ENCODE measurements at regions not wholly inside any gene's neighbourhood (a gene's known extent, or its start where the extent isn't known, plus 50 kb on each side); places are given as distances from the start of the nearest gene placed in this dataset.
"Not testable (repeated sequence)": the region's sequence is repeated elsewhere in the genome, so short reads cannot be mapped to it uniquely, and the experiment has no call there.

- H4K91ac ChIP-seq (ENCODE audit: low read depth, low read length, poor library complexity); H3K14ac ChIP-seq (ENCODE audit: low read length); H3K23ac ChIP-seq (ENCODE audit: low read depth, low read length, poor library complexity); H3K9ac ChIP-seq (ENCODE audit: low read depth, low read length, poor library complexity); H3K4me1 ChIP-seq (ENCODE audit: control insufficient read depth in 2 of 2, insufficient read depth in 1 of 2, low read depth in 1 of 2, low read length in 2 of 2); H4K8ac ChIP-seq (ENCODE audit: low read depth, low read length); H2AFZ ChIP-seq (ENCODE audit: low read length); H3K4me2 ChIP-seq (ENCODE audit: insufficient read depth, low read length, poor library complexity, severe bottlenecking); H2AK5ac ChIP-seq (ENCODE audit: low read depth, low read length); H3K4me3 ChIP-seq (ENCODE audit: low read length in 2 of 2); H2BK120ac ChIP-seq (ENCODE audit: low read depth, low read length); H3K4ac ChIP-seq (ENCODE audit: low read length); H3K18ac ChIP-seq (ENCODE audit: low read length); H3K27me3 ChIP-seq (ENCODE audit: control insufficient read depth in 3 of 3, insufficient read depth in 3 of 3, low read depth in 1 of 3, low read length in 3 of 3); H2BK15ac ChIP-seq (ENCODE audit: low read length); H2BK12ac ChIP-seq (ENCODE audit: low read length); DNase-seq (ENCODE audit: low spot score); H3K79me1 ChIP-seq (ENCODE audit: low read depth, low read length); H2BK5ac ChIP-seq (ENCODE audit: low read length); H3K27ac ChIP-seq (replicated peaks; ENCODE audit: low read length); H3K36me3 ChIP-seq (replicated peaks in 1 of 2; ENCODE audit: control insufficient read depth in 2 of 2, insufficient read depth in 2 of 2, low read length in 2 of 2); H3K9me3 ChIP-seq (replicated peaks in 1 of 2; ENCODE audit: control insufficient read depth in 2 of 2, insufficient read depth in 1 of 2, low read depth in 1 of 2, low read length in 2 of 2): not testable (repeated sequence)
- WGBS, 2 donors (ENCODE audit: extremely low coverage in 2 of 2, insufficient read length in 2 of 2, insufficient replicate concordance in 1 of 2): no CpG with 5 or more reads among the region's 3 CpGs
Observed at GRCh38 chr6:21282360-21282759, 311.2 kb upstream of the SOX4 start.

- Histone ChIP-seq H3K4me2 (ENCODE audit: insufficient read depth, low read length, poor library complexity, severe bottlenecking) (no peak overlapping the region), H3K4me1 (ENCODE audit: control insufficient read depth in 2 of 2, insufficient read depth in 1 of 2, low read depth in 1 of 2, low read length in 2 of 2) (peaks cover 0 to 2% of the 10 kb centered on the region in 2 donors), H3K4ac (ENCODE audit: low read length) (no peak overlapping the region), H2BK120ac (ENCODE audit: low read depth, low read length) (no peak overlapping the region), H3K9ac (ENCODE audit: low read depth, low read length, poor library complexity) (no peak overlapping the region), H3K23ac (ENCODE audit: low read depth, low read length, poor library complexity) (no peak overlapping the region), H3K18ac (ENCODE audit: low read length) (no peak overlapping the region), H2BK5ac (ENCODE audit: low read length) (no peak overlapping the region), H3K27ac (replicated peaks; ENCODE audit: low read length) (no peak overlapping the region), H3K79me1 (ENCODE audit: low read depth, low read length) (no peaks in the 10 kb centered on the region), H4K8ac (ENCODE audit: low read depth, low read length) (no peak overlapping the region), H4K91ac (ENCODE audit: low read depth, low read length, poor library complexity) (no peak overlapping the region), H2AK5ac (ENCODE audit: low read depth, low read length) (no peak overlapping the region), H3K27me3 (ENCODE audit: control insufficient read depth in 3 of 3, insufficient read depth in 3 of 3, low read depth in 1 of 3, low read length in 3 of 3) (no peaks in the 10 kb centered on the region), H3K14ac (ENCODE audit: low read length) (no peak overlapping the region), H2AFZ (ENCODE audit: low read length) (peak overlapping the region; percentile 2), H2BK12ac (ENCODE audit: low read length) (no peak overlapping the region), H3K36me3 (replicated peaks in 1 of 2; ENCODE audit: control insufficient read depth in 2 of 2, insufficient read depth in 2 of 2, low read length in 2 of 2) (no peaks in the 10 kb centered on the region), H3K4me3 (ENCODE audit: low read length in 2 of 2) (no peak overlapping the region), H2BK15ac (ENCODE audit: low read length) (no peak overlapping the region), H3K9me3 (replicated peaks in 1 of 2; ENCODE audit: control insufficient read depth in 2 of 2, insufficient read depth in 1 of 2, low read depth in 1 of 2, low read length in 2 of 2) (peaks cover 1 to 5% of the 10 kb centered on the region in 2 donors)
- no peak for DNase-seq (ENCODE audit: low spot score)
- no CpG with 5 or more reads among the region's 3 CpGs for WGBS, 2 donors (ENCODE audit: extremely low coverage in 2 of 2, insufficient read length in 2 of 2, insufficient replicate concordance in 1 of 2)
Observed at GRCh38 chr6:21284166-21284565, 309.4 kb upstream of the SOX4 start.

- WGBS, 2 donors (ENCODE audit: extremely low coverage in 2 of 2, insufficient read length in 2 of 2, insufficient replicate concordance in 1 of 2): no CpG with 5 or more reads among the region's 7 CpGs
- Histone ChIP-seq H3K4ac (ENCODE audit: low read length) (no peak overlapping the region), H3K9ac (ENCODE audit: low read depth, low read length, poor library complexity) (no peak overlapping the region)
Observed at GRCh38 chr6:21284706-21285105, 308.8 kb upstream of the SOX4 start.

GRCh38 chr6:21294144-21294543 is 299.4 kb upstream of the SOX4 start:
- Histone ChIP-seq H3K27me3 (ENCODE audit: control insufficient read depth in 3 of 3, insufficient read depth in 3 of 3, low read depth in 1 of 3, low read length in 3 of 3) (no peaks in the 10 kb centered on the region), H3K4ac (ENCODE audit: low read length) (no peak overlapping the region), H3K23ac (ENCODE audit: low read depth, low read length, poor library complexity) (no peak overlapping the region), H4K91ac (ENCODE audit: low read depth, low read length, poor library complexity) (no peak overlapping the region), H3K9ac (ENCODE audit: low read depth, low read length, poor library complexity) (no peak overlapping the region), H3K36me3 (replicated peaks in 1 of 2; ENCODE audit: control insufficient read depth in 2 of 2, insufficient read depth in 2 of 2, low read length in 2 of 2) (no peaks in the 10 kb centered on the region), H3K4me1 (ENCODE audit: control insufficient read depth in 2 of 2, insufficient read depth in 1 of 2, low read depth in 1 of 2, low read length in 2 of 2) (peaks cover 0 to 2% of the 10 kb centered on the region in 2 donors), H3K14ac (ENCODE audit: low read length) (no peak overlapping the region), H3K27ac (replicated peaks; ENCODE audit: low read length) (no peak overlapping the region), H2BK5ac (ENCODE audit: low read length) (no peak overlapping the region), H2AK5ac (ENCODE audit: low read depth, low read length) (no peak overlapping the region), H3K4me2 (ENCODE audit: insufficient read depth, low read length, poor library complexity, severe bottlenecking) (no peak overlapping the region), H2BK12ac (ENCODE audit: low read length) (no peak overlapping the region), H2AFZ (ENCODE audit: low read length) (peak overlapping the region; percentile 77), H3K4me3 (ENCODE audit: low read length in 2 of 2) (no peak overlapping the region), H2BK15ac (ENCODE audit: low read length) (no peak overlapping the region), H3K9me3 (replicated peaks in 1 of 2; ENCODE audit: control insufficient read depth in 2 of 2, insufficient read depth in 1 of 2, low read depth in 1 of 2, low read length in 2 of 2) (no peaks in the 10 kb centered on the region), H3K79me1 (ENCODE audit: low read depth, low read length) (no peaks in the 10 kb centered on the region), H2BK120ac (ENCODE audit: low read depth, low read length) (no peak overlapping the region), H4K8ac (ENCODE audit: low read depth, low read length) (no peak overlapping the region), H3K18ac (ENCODE audit: low read length) (no peak overlapping the region)
- DNase-seq (ENCODE audit: low spot score): no peak
- WGBS, 2 donors (ENCODE audit: extremely low coverage in 2 of 2, insufficient read length in 2 of 2, insufficient replicate concordance in 1 of 2): no CpG with 5 or more reads among the region's 8 CpGs

More at GRCh38 chr6:21284706-21285105, 308.8 kb upstream of the SOX4 start:
- Histone ChIP-seq H2AFZ (ENCODE audit: low read length) (peak overlapping the region; percentile 2), H4K8ac (ENCODE audit: low read depth, low read length) (no peak overlapping the region), H2BK5ac (ENCODE audit: low read length) (no peak overlapping the region), H3K4me3 (ENCODE audit: low read length in 2 of 2) (no peak overlapping the region), H3K14ac (ENCODE audit: low read length) (no peak overlapping the region), H3K36me3 (replicated peaks in 1 of 2; ENCODE audit: control insufficient read depth in 2 of 2, insufficient read depth in 2 of 2, low read length in 2 of 2) (no peaks in the 10 kb centered on the region), H3K27me3 (ENCODE audit: control insufficient read depth in 3 of 3, insufficient read depth in 3 of 3, low read depth in 1 of 3, low read length in 3 of 3) (no peaks in the 10 kb centered on the region), H3K27ac (replicated peaks; ENCODE audit: low read length) (no peak overlapping the region), H2AK5ac (ENCODE audit: low read depth, low read length) (no peak overlapping the region), H2BK120ac (ENCODE audit: low read depth, low read length) (no peak overlapping the region), H4K91ac (ENCODE audit: low read depth, low read length, poor library complexity) (no peak overlapping the region), H2BK15ac (ENCODE audit: low read length) (no peak overlapping the region), H3K23ac (ENCODE audit: low read depth, low read length, poor library complexity) (no peak overlapping the region), H3K9me3 (replicated peaks in 1 of 2; ENCODE audit: control insufficient read depth in 2 of 2, insufficient read depth in 1 of 2, low read depth in 1 of 2, low read length in 2 of 2) (peaks cover 1 to 5% of the 10 kb centered on the region in 2 donors), H3K79me1 (ENCODE audit: low read depth, low read length) (no peaks in the 10 kb centered on the region), H2BK12ac (ENCODE audit: low read length) (no peak overlapping the region), H3K4me2 (ENCODE audit: insufficient read depth, low read length, poor library complexity, severe bottlenecking) (no peak overlapping the region), H3K18ac (ENCODE audit: low read length) (no peak overlapping the region), H3K4me1 (ENCODE audit: control insufficient read depth in 2 of 2, insufficient read depth in 1 of 2, low read depth in 1 of 2, low read length in 2 of 2) (peaks cover 0 to 2% of the 10 kb centered on the region in 2 donors)
- DNase-seq (ENCODE audit: low spot score): no peak

All from neuronal stem cell (in vitro differentiated cells).